HG03103 (cell line): ENCODE measurements at regions not wholly inside any gene's neighbourhood (a gene's known extent, or its start where the extent isn't known, plus 50 kb on each side); places are given as distances from the start of the nearest gene placed in this dataset.

Source experiments
- ATAC-seq: cut with Tn5 transposase; IDR thresholded peaks from one replicate; pipeline ENCODE4 v1.9.1; 2021; ENCODE audit warnings: low read depth; ENCODE audit not compliant: unreplicated experiment

DNA sequence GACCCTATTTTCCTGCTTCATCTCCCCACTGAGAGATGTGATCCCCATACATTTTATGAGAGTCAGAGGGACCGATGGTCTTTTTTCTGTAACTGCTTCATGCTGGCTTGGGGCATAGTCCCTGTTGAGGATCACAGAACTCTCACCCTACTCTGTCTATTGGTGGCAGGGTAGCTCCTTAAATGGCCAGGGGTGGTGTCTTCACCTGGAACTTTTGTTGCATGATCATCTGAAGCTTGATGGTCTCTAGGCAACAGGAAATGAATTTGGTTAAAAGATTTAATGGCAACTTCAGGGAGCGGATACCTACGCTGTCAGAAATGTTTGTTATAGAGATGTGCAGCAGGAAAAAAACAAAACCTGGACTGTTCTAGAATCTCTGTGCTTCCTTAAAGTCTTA is 87.0 kb upstream of the GLIS3 start:
- no peak for ATAC-seq

DNA sequence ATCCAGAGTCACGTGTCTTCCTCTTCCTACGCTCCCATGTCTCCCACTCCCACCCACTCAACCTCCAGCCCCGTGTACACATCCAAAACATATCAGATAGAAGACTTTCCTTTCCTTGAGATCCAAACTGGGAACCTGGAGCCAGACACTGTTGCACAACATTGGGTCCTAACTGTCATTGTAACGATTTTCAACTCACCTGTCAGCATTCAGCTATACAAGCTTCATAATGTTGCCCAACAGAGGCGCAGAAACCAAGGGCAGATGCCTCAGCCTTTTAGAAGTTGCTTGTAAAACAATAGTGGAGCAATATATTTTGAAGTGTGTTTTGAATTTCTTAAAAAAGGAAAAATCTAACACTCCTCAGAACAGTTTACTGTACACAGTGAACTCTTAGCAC is 84.9 kb upstream of the GLIS3 start:
- ATAC-seq, result no peak

DNA sequence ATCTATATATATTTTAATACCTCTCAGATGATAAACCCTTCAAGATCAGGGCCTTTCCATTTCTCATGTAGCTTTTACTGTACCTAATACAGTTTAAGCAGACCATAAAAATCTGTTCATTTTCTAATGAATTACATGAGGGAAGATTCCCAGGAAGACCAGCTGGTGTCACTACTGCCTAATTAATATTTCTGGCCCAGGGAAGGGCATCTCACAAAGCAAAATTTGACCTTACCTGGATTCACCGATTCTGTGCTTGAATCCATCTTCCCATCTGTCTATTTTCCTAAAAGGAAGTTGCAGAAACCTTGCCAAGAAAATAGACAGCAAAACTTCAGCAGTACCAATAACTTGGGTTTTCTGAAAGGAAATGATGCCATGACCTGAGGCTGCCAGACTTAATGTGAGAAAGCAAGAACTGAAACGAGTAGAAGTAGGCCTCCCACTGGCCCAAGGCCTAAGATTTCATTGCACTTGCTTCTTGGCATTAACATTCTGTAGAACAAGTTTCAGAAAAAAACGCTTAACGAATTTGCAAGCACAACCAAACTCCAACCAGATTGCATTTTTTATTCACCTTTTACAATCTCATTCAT is 83.0 kb upstream of the GLIS3 start:
- ATAC-seq, result no peak

DNA sequence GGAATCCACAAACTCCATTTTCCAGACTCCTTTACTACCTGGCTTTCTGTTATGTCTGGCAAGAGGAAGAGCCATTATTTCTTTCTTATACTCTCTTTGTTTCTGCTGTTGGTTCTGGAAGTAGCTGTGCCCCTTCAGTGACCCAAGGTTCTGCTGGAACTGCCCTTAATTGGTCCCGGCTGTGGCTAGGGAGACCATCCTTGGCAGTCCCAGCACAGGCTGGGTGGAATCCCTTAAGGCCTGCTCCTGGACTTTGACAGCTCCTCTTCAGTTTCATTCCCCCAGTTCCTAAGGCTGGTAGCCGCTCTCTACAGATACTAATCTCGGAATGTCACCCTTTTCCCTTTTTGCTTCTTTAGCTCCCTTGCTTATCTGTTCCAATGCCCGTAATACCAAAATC is 81.9 kb upstream of the GLIS3 start:
- ATAC-seq, result no peak

DNA sequence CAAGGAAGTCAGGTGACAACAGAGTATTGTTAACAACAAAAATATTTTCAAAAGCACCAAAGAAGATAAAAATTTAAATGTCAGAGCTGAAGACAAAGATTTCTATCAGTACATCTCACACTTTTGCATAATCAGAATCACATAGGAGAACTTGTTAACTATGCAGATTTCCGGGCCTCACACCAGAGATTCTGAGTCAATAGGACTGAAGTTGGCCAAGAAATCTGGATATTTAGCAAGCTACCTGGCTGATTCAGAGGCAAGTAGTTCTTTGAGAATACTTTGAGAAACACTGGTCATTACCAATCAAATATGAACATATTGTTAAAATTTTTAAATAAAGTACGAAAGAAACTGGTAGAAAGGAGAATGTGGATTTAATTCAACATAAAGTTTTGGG is 80.5 kb upstream of the GLIS3 start:
- ATAC-seq, result no peak

DNA sequence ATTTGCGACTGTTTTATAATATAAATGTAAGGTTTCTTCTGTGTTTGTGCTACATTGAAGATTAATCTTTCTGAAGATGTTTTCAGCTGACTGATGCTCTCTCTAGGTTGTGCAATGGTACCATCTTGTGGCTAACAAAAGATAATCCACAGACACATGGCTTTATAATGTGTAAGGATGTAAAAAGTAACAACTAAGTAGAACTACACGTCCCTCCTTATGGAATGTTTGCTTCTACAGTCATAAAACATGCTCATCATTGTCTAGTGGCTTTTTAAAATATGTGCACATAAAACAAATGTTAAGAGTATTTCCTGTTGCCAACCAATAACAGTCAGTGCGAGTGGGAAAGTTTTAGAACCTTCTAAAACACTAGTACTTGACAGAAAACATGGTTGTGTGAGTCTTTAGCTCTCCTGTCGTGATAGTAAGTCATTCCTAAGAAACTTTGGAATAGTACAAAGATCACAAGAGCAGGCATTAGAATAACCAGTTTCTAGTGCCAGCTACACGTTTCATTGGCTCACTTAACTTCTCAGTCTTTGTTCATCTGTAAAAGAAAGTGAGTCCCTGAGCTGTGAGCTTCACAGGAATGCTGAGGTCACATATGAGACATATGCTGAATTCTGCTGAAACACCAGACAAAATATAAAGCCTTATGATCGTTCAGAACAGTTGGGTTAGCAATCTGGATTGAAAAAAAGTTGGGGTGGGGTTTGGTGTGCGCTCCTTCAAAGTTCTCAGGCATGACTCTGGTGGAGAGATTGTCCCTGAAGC is 75.7 kb upstream of the GLIS3 start:
- no peak for ATAC-seq

DNA sequence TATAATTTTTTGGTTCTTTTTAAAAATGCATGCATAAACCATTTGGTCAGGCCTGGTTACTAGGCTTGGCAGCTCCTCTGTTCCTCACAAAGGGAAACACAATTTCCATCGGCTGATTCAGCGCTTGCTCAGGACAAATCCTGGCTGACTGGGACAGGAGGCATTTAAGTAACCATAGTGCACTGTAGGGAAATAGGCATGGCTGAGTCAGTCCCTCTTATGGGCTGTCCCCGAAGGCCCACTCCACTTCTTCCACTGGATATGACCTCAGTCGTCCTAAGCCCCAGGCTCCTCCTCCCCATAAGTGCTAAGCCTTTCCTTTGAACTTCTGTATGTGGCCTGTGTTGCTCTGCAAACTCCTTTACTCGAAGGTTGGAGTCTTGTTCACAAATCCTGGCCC is 71.2 kb upstream of the GLIS3 start:
- no peak for ATAC-seq

DNA sequence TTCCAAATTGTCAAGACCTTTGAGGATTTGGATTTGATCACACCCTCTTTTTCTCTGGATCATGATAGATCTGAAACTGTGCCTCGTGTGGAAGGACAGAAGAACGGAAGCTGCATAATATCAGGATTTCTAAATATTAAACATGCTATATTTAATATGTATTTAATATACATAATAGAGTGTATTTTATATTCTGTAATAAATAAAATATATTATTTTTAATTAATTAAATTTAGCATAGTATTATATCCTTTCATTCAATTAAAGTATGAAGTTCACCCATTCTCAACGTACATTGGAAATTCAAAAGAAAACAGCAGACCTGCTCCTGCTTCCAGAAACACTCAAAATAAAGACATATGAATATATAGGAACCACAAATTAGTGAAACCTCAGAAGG is 70.6 kb upstream of the GLIS3 start:
- ATAC-seq, result no peak

DNA sequence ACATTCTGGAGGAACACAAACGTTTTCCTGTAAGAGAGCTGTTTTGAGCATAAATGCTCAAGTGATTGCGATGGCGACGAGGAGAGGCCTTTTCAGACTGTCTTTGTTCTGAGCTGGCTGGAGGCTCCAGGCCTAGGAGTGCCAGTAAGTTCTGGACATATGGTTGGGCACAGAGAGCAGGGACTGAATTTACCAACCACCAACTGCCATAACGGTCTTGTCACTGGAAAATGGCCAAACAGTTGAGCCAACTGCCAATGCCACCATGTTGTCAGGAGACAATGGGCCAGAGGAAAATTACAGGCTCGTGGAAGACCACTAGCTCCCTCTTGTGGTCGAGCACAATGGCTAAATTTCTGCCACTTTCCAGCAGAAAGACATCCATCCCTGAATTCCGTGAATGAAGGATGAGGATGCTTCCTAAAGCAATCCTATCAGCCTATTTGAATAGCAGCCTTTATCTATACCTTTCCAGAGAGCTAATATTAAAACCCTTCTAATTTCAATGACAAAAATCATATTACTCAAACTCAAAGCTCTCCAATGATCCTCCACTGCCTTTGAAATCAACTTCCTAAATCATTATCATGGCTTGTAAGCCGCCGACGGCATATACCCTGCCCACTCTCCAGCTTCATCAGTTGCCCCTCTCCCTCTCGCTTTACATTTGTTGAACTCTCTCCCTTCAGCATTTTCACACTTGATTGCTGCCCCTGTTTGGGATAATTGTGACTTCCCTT is 66.9 kb upstream of the GLIS3 start:
- ATAC-seq, result no peak

DNA sequence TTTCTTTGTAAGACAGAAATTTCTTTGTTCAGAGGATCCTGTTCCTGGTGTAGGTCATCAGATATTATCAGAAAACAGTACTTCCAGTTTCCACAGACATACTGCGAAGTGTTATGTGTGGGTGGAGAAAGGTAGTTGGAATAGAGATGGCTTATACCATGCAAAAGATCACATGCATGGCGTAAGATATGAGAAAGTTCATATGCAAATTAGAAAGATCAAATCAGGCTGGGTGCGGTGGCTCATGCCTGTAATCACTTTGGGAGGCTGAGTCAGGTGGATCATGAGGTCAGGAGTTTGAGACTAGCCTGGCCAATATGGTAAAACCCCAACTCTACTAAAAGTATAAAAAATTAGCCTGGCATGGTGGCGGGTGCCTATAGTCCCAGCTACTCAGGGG is 65.2 kb upstream of the GLIS3 start:
- ATAC-seq, result no peak

DNA sequence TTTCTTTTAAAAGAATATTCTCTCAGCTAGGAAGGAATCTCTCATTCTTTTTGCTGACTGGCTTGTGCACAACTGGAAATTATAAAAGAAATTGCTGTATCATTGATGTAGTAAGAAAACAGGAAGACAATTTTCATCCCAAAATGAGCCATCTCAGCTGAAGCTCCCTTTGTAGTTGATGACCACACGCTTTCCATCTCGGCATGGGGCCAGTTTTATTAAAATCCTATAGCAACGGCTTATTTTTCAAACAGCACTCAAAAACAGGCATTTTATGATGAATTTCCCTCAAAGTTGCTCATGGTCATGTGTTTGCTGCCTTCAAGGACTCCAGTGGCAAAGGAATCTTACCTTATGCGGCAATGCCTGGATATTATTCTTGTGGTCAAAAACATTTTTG is 62.4 kb upstream of the GLIS3 start:
- no peak for ATAC-seq

DNA sequence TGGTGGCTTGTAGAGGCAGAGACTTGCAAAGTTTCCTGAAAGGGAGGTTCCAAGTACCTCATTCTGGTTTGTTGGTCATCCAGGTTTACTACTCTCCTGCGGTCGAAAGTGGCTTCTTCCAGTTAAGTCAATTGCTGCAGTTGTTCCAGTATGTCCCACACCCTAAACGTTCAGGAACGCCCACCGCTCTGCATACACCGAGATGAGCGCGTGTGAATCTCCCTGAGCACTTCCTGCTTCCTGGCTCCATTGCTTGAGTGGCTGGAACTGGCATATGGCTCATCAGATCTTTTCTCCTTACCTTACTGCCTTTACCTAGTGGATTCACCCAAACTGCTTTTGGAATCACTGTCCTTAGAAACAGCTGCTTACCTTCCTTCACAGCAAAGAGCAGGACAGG is 59.1 kb upstream of the GLIS3 start:
- ATAC-seq, result no peak

DNA sequence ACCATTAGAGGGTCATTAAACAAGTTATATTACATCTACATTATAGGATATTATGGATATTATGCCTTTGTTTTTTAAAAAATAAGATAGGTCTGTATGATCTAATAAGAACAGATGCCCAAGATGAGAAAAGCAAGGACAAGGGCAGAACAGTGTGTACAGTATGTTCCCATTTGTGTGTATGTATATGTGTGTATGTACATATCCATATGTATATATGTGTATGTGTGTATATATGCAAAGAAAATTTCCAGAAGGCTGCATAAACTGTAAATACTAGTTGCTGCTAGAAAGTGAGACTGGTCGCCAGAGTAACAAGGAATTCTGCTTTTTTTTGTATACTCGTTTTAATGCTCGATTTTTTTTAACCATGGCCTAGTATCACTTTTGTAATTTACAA is 58.1 kb upstream of the GLIS3 start:
- ATAC-seq, result no peak

DNA sequence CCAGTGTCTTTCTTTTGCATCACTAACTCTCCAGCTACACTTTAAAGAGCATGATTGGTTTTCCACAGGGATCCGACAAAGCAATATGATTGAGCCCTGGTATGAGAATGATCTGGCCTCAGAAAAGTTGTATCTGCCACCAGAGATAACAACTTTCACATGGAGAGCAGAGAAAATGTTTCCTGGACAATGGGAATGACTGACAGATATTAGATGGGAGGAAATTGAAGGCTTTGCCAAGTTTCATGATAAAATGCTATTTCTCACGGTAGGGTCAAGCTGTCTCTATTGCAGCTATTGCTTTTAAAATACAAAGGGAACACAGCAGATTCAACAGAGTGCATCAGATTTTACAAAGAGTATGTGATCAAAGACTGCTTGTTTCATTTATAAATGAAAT is 56.4 kb upstream of the GLIS3 start:
- no peak for ATAC-seq

DNA sequence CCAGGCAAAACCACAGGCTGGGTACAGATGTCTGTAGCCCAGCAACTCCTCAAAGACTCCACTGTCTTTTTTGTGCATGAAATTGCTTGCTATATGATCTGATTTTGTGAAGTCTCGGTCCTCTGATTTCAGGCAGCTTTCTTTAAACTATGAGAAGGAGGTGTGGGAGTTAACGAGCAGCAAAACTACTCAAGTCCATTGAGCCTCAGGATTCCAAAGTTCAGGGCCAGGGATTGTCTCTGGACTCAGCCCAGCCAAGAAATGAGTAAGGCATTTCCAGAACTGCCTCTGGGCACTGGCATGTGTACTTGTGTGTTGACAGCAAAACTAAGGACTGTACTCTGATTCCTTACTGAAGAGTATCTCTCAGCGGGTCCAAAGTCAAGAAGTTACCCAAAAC is 53.4 kb upstream of the GLIS3 start:
- no peak for ATAC-seq

DNA sequence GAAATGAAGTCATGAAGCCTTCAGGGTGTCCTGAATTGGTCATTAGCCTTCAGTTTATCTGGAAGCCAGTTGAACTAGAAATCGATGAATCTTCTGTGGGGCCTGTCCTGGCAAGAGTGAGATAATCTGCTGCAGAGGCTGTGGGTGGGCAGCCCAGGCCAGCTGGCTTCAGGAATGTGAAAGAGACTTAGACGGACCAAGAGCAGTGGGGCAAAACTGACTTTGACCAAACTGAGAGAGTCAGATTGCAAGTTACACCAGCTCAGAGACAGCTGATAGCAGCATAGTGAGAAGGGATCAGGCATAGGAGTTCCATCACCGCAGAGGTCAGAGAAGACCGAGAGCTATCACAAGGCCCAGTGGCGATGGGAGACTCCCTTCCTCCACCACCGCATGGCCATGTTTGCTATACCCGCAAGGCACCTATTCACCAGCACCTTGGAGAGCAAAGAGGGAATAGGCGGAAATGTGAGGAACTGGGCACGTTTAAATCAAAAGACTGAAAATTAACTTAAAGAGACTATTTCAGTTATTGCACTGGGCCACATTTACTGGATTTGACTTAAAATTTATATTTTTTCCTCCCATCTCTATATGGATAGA is 50.0 kb upstream of the GLIS3 start:
- no peak for ATAC-seq
